DMS 273 treated with DMSO at 0.1 percent for 48 hours (cell line): ENCODE measurements at regions not wholly inside any gene's neighbourhood (a gene's known extent, or its start where the extent isn't known, plus 50 kb on each side); places are given as distances from the start of the nearest gene placed in this dataset.

Source experiments
- DNase-seq: peaks from one replicate; lab custom pipeline; 2025; lab: John Stamatoyannopoulos, UW

- DNase-seq = no peak
Measured at GRCh38 chr17:71276079-71276478, 844.7 kb upstream of the SOX9 start.

GRCh38 chr17:71283486-71283885, 837.3 kb upstream of the SOX9 start:
- no peak for DNase-seq

DNA sequence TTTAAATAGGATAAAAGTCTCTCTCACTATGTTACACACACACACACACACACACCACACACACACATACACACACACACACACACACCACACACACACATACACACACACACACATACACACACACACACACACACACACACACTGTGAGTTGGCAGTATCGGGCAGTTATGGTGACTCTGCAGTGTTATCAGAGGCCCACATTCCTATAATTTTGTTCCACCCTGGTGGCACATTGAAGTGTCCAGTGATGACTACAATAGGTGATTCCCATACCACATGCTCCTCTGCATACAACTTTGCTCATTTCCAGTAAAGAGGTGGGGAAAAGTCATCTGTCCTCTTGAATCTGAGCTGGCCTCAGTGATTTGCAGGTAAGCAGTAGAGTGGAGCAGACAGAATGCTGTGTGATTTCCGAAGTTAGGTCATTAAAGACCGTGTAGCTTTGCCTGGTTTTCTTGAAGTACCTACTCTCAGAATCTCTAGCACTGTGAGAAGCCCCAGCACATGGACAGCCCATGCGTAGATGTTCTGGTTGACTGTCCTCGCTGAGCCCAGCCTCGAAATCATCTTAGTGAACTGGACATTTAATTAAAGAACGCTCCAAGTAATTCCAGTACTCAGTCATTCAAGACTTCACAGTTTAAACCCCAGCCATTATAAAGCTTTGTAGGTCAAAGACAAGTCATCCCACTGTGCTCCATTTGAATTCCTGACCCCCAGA, 836.6 kb upstream of the SOX9 start:
- DNase-seq = no peak

DNA sequence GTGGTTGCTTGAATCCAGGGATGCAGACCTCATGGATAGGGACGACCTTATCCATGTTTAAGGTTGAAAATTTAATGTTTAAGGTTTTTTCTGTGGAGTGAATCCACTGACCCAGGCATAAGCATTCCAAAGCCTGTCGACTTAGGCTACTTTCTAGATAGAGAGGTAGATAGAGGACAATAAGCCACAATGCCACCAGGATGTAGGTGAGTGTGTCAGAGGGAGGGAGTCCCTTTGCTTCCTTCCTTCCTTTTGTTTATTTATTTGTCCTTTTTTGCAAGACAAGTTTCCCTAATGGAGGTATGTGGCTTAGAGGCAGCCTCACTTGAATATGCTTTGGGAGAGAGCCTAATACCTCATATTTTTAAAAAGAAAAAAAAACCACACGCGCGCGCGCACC, 834.2 kb upstream of the SOX9 start:
- no peak for DNase-seq

- no peak for DNase-seq
Measured at GRCh38 chr17:71287071-71287823, 833.6 kb upstream of the SOX9 start.

DNA sequence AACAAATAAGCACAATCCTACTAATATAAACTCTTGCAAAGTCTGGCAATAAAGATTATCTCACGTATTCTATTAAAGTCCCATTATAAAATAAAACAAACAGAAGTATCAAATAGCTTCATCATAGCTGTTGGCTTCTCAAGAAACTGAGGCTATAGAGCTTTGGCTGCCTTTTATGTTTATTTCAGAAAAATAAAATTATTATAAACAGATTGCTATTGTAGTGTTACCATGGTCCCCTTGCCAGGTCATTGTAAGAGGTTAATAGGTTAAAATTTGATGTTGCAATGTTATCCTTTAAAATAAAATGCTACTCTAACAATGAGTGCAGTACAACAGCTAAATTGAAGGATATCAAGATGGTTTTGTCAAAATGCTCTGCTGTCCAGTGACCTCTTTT, 828.8 kb upstream of the SOX9 start:
- DNase-seq = no peak

DNA sequence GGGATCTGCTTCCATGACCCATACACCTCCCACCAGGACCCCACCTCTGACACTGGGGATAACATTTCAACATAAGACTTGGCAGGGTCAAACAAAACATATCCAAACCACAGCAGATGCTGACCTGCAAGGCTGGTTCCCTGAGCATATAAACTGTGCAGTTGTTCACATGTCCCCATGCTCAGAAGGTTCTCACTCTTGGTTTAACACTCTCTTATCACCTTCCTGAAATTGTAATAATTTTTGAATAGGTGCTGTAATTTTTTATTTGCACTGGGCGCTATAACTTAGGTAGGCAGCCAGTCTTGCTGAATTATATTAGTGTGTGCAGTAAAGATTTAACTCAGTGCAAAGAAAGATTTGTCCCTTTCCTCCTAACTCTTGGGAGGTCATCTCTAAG, 824.8 kb upstream of the SOX9 start:
- no peak for DNase-seq

DNA sequence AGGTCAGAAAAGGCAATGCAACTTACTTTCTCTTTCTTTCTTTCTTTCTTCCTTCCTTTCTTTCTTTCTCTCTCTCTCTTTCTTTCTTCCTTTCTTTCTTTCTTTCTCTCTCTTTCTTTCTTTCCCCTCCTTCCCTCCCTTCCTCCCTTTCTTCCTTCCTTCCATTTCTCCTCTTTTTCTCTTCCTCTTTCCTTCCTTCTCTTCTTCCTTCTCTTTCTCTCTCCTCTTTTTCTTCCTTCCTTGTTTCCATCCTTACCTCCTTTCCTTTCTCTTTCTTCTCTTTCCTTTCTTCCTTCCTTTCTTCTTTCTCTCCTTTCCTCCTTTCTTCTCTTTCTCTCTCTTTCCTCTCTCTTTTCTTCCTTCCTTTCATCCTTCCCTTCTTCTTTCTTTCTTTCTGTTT, 819.8 kb upstream of the SOX9 start:
- DNase-seq = no peak

DNA sequence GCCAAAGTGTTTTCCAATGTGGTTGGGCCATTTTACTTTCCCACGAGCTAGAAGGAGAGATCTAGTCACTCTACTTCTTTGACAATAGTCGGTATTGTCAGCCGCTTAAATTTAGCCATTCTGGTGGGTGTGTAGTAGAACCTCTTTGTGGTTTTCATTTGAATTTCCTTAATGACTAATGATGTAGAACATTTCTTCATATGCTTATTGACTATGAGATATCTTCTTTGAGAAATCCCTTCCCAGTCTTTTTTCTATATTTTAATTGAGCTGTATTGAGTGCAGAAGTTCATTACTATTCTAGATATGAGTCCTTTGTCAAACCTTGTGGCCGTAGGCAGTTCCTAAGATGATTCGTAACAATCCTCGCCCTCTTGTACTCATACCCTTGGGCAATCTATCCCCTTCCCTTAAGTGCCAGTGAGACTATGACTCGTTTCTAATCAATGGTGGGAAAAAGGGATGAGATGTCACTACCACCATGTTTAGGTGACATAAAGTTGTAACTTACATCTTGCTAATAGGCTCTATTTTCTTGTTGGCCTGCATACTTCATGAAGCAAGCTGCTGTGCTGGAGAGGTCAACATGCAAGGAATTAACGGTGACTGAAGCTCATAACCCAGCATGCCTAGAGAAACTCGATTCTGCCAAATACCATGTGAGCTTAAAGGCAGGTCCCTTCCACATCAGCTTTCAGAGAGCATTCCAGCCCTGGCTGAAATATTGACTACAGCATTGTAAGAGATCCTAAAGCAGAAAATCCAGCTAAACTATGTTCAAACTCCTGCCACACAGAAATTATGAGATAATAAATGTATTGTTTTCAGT, 817.9 kb upstream of the SOX9 start:
- DNase-seq = no peak

- DNase-seq = no peak
Measured at GRCh38 chr17:71304498-71305158, 816.2 kb upstream of the SOX9 start.

- no peak for DNase-seq
Measured at GRCh38 chr17:71313866-71314265, 807.0 kb upstream of the SOX9 start.

- DNase-seq = no peak
Measured at GRCh38 chr17:71315568-71315967, 805.3 kb upstream of the SOX9 start.

- DNase-seq = no peak
Measured at GRCh38 chr17:71316176-71316897, 804.5 kb upstream of the SOX9 start.

- no peak for DNase-seq
Measured at GRCh38 chr17:71320009-71320796, 800.6 kb upstream of the SOX9 start.

DNA sequence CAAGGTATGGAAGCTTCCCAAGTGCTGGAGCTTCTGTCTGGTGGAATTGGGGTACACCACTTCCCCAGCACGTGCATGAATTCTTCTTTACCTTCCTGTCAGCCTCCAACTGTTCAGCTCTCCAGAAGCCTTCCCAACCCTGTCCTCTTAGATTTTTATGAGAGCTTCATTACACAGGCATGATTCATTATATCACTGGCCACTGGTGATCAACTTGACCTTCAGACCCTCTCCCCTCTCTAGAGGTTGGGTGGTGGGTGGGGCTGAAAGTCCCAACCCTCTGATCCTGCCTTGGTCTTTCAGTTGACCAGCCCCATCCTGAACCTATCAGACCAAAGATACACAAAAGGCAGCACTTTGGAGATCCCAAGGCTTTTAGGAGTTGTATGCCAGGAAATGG, 795.7 kb upstream of the SOX9 start:
- no peak for DNase-seq

GRCh38 chr17:71325886-71326285, 794.9 kb upstream of the SOX9 start:
- DNase-seq = no peak

GRCh38 chr17:71327376-71328059, 793.3 kb upstream of the SOX9 start:
- DNase-seq = no peak

DNA sequence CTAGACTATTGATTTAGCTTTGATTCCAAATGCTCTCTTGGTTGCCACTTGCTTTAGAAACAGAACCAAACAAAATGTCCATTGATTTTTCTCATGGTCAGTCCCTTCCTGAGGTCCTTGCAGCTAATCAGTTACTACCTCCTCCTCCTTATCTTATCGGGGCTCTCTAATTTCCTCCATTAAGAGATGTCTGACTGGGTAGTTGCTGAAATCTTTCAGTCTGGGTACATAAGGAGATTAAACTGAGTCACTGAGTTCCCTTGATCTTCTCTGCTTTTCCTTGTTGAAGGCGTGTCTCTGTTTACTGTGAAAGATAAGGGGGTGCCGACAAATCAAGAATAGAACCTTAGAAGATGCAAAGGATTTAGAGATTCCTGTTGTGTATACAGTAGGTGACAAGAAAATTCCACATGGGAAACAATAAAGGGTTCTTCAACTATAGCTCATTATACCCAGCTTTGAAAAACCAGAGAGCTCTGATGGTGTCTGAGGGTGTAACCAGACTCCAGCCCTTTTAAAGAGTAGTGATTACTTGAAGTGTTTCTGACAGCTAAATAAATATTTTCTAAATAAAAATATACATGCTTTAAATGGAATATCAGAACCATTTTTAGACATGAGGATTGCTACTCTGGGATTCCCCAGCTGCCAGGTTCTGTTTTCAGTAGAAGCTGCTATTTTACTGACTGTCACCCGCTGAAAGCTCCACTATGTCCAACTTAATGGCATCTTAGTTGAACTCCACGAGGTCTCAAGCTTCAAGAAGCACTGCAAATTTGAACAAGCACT, 791.3 kb upstream of the SOX9 start:
- DNase-seq = no peak

GRCh38 chr17:71330099-71330375, 790.8 kb upstream of the SOX9 start:
- DNase-seq = no peak
